ENCODE measurements at regions not wholly inside any gene's neighbourhood (a gene's known extent, or its start where the extent isn't known, plus 50 kb on each side); places are given as distances from the start of the nearest gene placed in this dataset.

DNA sequence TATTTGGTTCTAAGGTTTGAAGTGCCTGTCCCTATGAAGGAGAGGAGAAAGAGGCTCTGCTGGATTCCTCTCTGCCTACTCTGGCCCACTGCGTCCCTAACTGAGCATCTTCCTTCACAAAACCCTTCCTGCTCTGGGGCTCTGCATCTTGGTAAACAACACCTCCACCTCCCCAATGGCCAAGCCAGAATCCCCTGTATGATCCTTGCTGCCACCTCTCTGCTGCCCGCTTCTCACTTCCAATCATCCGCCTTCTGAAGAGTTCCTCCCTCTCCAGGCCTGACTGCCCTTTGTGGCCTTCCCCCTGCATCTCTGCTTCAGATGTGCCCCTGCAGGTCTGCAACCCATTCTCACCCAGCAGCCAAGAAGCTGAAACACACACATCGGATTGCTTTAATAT is 110.6 kb upstream of the RPH3A start:
- no peaks in the 10 kb centered on the region for H3K36me3 ChIP-seq (ENCODE audit: insufficient read depth, low read length)
- H2AFZ ChIP-seq (ENCODE audit: low read length): no peak overlapping the region
- intact Hi-C loops (cut with micrococcal nuclease; ENCODE audit: unreplicated experiment): no loop called here
- no peak overlapping the region for H3K4me2 ChIP-seq (ENCODE audit: low read length)
- DNase-seq (ENCODE audit: low spot score): no peak
- no peak overlapping the region for H3K4me3 ChIP-seq (ENCODE audit: low read depth, low read length, poor library complexity, severe bottlenecking)
- ChIA-PET CTCF (ENCODE audit: unreplicated experiment) (no interaction called here), POLR2A (no interaction called here)
- no peak for TF ChIP-seq EZH2phosphoT487 (IDR thresholded peaks at IDR 0.05; ENCODE audit: borderline replicate concordance, low read depth, low read length)
- TF ChIP-seq, protein P1, sequence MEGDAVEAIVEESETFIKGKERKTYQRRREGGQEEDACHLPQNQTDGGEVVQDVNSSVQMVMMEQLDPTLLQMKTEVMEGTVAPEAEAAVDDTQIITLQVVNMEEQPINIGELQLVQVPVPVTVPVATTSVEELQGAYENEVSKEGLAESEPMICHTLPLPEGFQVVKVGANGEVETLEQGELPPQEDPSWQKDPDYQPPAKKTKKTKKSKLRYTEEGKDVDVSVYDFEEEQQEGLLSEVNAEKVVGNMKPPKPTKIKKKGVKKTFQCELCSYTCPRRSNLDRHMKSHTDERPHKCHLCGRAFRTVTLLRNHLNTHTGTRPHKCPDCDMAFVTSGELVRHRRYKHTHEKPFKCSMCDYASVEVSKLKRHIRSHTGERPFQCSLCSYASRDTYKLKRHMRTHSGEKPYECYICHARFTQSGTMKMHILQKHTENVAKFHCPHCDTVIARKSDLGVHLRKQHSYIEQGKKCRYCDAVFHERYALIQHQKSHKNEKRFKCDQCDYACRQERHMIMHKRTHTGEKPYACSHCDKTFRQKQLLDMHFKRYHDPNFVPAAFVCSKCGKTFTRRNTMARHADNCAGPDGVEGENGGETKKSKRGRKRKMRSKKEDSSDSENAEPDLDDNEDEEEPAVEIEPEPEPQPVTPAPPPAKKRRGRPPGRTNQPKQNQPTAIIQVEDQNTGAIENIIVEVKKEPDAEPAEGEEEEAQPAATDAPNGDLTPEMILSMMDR (conservative IDR thresholded peaks at IDR 0.05; ENCODE audit: low read length): no peak
- no peaks in the 10 kb centered on the region for H3K9me2 ChIP-seq (ENCODE audit: insufficient read depth, low read length)
- no peaks in the 10 kb centered on the region for H3K9me3 ChIP-seq (ENCODE audit: low read length)
- no peaks in the 10 kb centered on the region for H4K20me1 ChIP-seq (ENCODE audit: insufficient read depth, low read length)
- H3K79me2 ChIP-seq (ENCODE audit: insufficient read depth, low read depth, low read length): no peaks in the 10 kb centered on the region
- H3K4me1 ChIP-seq (ENCODE audit: insufficient read depth, low read length, poor library complexity, severe bottlenecking): no peaks in the 10 kb centered on the region
- H3K27ac ChIP-seq (ENCODE audit: low read depth, low read length, poor library complexity, severe bottlenecking): no peak overlapping the region
- BruUV-seq (replicated peaks): no TSS peak

GRCh38 chr12:112682586-112682985 is 109.0 kb upstream of the RPH3A start:
- Histone ChIP-seq H4K20me1 (ENCODE audit: insufficient read depth, low read length) (no peaks in the 10 kb centered on the region), H3K9me2 (ENCODE audit: insufficient read depth, low read length) (no peaks in the 10 kb centered on the region), H3K79me2 (ENCODE audit: insufficient read depth, low read depth, low read length) (no peaks in the 10 kb centered on the region), H3K27ac (ENCODE audit: low read depth, low read length, poor library complexity, severe bottlenecking) (no peak overlapping the region), H3K4me3 (ENCODE audit: low read depth, low read length, poor library complexity, severe bottlenecking) (no peak overlapping the region), H3K4me1 (ENCODE audit: insufficient read depth, low read length, poor library complexity, severe bottlenecking) (no peaks in the 10 kb centered on the region), H3K36me3 (ENCODE audit: insufficient read depth, low read length) (no peaks in the 10 kb centered on the region), H3K9me3 (ENCODE audit: low read length) (no peaks in the 10 kb centered on the region), H2AFZ (ENCODE audit: low read length) (no peak overlapping the region), H3K4me2 (ENCODE audit: low read length) (no peak overlapping the region)
- no TSS peak for BruUV-seq (replicated peaks)
- intact Hi-C loops (cut with micrococcal nuclease; ENCODE audit: unreplicated experiment): no loop called here
- DNase-seq (ENCODE audit: low spot score): no peak
- TF ChIP-seq, protein P1 (conservative IDR thresholded peaks at IDR 0.05; ENCODE audit: low read length): no peak
- TF ChIP-seq EZH2phosphoT487 (IDR thresholded peaks at IDR 0.05; ENCODE audit: borderline replicate concordance, low read depth, low read length): no peak
- POLR2A ChIA-PET: interaction anchor here (0.7 to 1.5 kb wide), 2 partner anchors 11 to 1300 kb away, joined by 3 to 4 read pairs; no protein-coding TSS in a partner anchor
- CTCF ChIA-PET (ENCODE audit: unreplicated experiment): no interaction called here

GRCh38 chr12:112684742-112685141 is 106.8 kb upstream of the RPH3A start:
- no peaks in the 10 kb centered on the region for H4K20me1 ChIP-seq (ENCODE audit: insufficient read depth, low read length)
- ChIA-PET POLR2A (no interaction called here), CTCF (ENCODE audit: unreplicated experiment) (no interaction called here)
- H3K79me2 ChIP-seq (ENCODE audit: insufficient read depth, low read depth, low read length): no peaks in the 10 kb centered on the region
- H3K4me1 ChIP-seq (ENCODE audit: insufficient read depth, low read length, poor library complexity, severe bottlenecking): no peaks in the 10 kb centered on the region
- H3K9me3 ChIP-seq (ENCODE audit: low read length): no peaks in the 10 kb centered on the region
- intact Hi-C loops (cut with micrococcal nuclease; ENCODE audit: unreplicated experiment): no loop called here
- H3K27ac ChIP-seq (ENCODE audit: low read depth, low read length, poor library complexity, severe bottlenecking): no peak overlapping the region
- BruUV-seq (replicated peaks): no TSS peak
- H3K36me3 ChIP-seq (ENCODE audit: insufficient read depth, low read length): no peaks in the 10 kb centered on the region
- no peak overlapping the region for H2AFZ ChIP-seq (ENCODE audit: low read length)
- TF ChIP-seq EZH2phosphoT487 (IDR thresholded peaks at IDR 0.05; ENCODE audit: borderline replicate concordance, low read depth, low read length): no peak
- TF ChIP-seq, protein P1 (conservative IDR thresholded peaks at IDR 0.05; ENCODE audit: low read length): peak; percentile 41
- no peak overlapping the region for H3K4me3 ChIP-seq (ENCODE audit: low read depth, low read length, poor library complexity, severe bottlenecking)
- DNase-seq (ENCODE audit: low spot score): peak; percentile 9
- H3K4me2 ChIP-seq (ENCODE audit: low read length): no peak overlapping the region
- H3K9me2 ChIP-seq (ENCODE audit: insufficient read depth, low read length): no peaks in the 10 kb centered on the region
